AG04450 (cell line): ENCODE measurements at regions not wholly inside any gene's neighbourhood (a gene's known extent, or its start where the extent isn't known, plus 50 kb on each side); places are given as distances from the start of the nearest gene placed in this dataset.

Experiments
- CTCF ChIA-PET: fragments of 300-600, 350-600 bp; formaldehyde crosslinking; extraction: SDS; loops from one replicate; lab custom pipeline; 2022; ENCODE audit warnings: antibody characterized with exemption, inconsistent platforms; lab: Charles Lee
- POLR2A ChIA-PET: fragments of 350-600 bp; formaldehyde crosslinking; extraction: SDS; loops from one replicate; lab custom pipeline; 2021; ENCODE audit warnings: antibody characterized with exemption, inconsistent platforms; lab: Yijun Ruan, JAX
- DNase-seq: peaks from one replicate; pipeline ENCODE4 v3.0.0-alpha.2; 2011; ENCODE audit warnings: low read depth, low spot score
- H3K27ac ChIP-seq: one replicate; pipeline ENCODE4 v1.5.1; 2012; ENCODE audit warnings: low read depth, low read length, control low read depth
- H3K27me3 ChIP-seq: one replicate; pipeline ENCODE4 v1.6.0; 2012; ENCODE audit warnings: low read length; ENCODE audit not compliant: control insufficient read depth, insufficient read depth
- H3K4me3 ChIP-seq: 2 replicates; pipeline ENCODE4 v1.5.1; 2011; ENCODE audit warnings: mild to moderate bottlenecking, low read depth, low read length, control low read depth
- H3K9me3 ChIP-seq: 2 replicates; pipeline ENCODE4 v1.5.1; 2012; ENCODE audit warnings: low read length; ENCODE audit not compliant: control insufficient read depth, insufficient read depth
- CTCF ChIP-seq: IDR thresholded peaks from 2 replicates; pipeline ENCODE4 v1.5.1; 2011; ENCODE audit warnings: low read depth, low read length, control low read depth, inconsistent platforms

GRCh38 chr18:5639131-5639530, 95.3 kb upstream of the EPB41L3 start:
- CTCF ChIA-PET, result no interaction called here
- Histone ChIP-seq H3K27ac (no peak overlapping the region), H3K9me3 (no peaks in the 10 kb centered on the region), H3K4me3 (no peak overlapping the region), H3K27me3 (no peaks in the 10 kb centered on the region)
- POLR2A ChIA-PET, result no interaction called here
- no peak for DNase-seq
- TF ChIP-seq CTCF, result no peak

- TF ChIP-seq CTCF, result no peak
- H3K27me3 ChIP-seq, result peaks cover 15% of the 10 kb centered on the region
- no peak for DNase-seq
- no peak overlapping the region for H3K4me3 ChIP-seq
- POLR2A ChIA-PET, result no interaction called here
- H3K27ac ChIP-seq, result no peak overlapping the region
- CTCF ChIA-PET, result interaction anchor here (0.5 kb wide), 2 partner anchors 259 to 1185 kb away, joined by 3 read pairs; no protein-coding TSS in a partner anchor
- no peaks in the 10 kb centered on the region; the same call in 1 of the 2 replicates for H3K9me3 ChIP-seq
These were observed 88.2 kb upstream of the EPB41L3 start for GRCh38 chr18:5632041-5632440.

- H3K27me3 ChIP-seq, result peaks cover 15% of the 10 kb centered on the region
- no peak for TF ChIP-seq CTCF
- H3K27ac ChIP-seq, result no peak overlapping the region
- ChIA-PET CTCF (no interaction called here), POLR2A (no interaction called here)
- H3K9me3 ChIP-seq, result no peaks in the 10 kb centered on the region; the same call in 1 of the 2 replicates
- no peak for DNase-seq
- no peak overlapping the region for H3K4me3 ChIP-seq
These were observed 87.2 kb upstream of the EPB41L3 start for GRCh38 chr18:5630900-5631413.

DNA sequence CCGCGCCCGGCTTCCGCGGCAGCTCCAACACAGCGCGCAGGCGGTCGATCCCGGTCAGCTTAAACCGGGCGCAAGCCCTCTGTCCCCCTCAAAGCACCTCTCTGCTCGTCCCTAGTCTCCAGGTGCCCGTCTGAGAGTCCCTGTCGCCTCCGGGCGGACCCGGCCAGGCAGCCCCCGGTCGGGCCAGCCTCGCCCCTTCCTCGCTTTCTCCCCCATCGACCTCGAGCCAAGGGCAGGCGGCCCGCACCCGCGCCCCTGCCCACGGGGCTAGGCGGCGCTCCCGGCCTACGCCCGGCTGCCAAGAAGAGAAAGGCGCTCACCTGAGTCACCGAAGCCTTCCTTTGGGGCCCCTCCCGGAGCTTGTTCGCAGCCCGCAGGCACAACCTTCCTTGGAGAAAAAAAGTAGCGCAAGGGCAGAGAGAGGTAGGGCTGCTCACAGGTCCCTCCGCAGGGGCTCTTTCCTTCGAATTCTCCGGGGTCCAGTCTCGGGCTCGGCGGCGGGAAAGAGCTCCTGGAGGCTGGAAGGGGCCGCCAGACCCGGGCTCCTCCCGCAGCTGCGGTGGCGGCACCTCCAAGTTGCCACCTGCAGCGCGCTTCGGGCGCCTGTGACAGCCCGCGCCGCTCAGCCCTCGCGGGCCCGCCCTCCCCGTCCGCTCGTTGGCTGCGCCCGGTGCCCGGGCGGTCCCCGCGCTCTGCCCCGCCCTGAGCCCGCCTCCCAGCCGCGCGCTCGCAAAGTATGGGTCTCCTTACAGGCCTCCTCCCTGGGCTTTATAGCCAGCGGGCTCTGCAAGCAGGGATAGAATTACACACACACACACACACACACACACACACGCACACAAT, 86.5 kb upstream of the EPB41L3 start:
- no peak overlapping the region for H3K27ac ChIP-seq
- DNase-seq, result no peak
- peak overlapping the region; percentile 67 for H3K4me3 ChIP-seq
- H3K9me3 ChIP-seq, result no peaks in the 10 kb centered on the region; the same call in 1 of the 2 replicates
- peaks cover 15% of the 10 kb centered on the region for H3K27me3 ChIP-seq
- TF ChIP-seq CTCF, result no peak
- ChIA-PET CTCF (interaction anchor here (0.7 kb wide), 1 partner anchor 210 kb away, joined by 5 read pairs; no protein-coding TSS in a partner anchor), POLR2A (no interaction called here)
